ENCODE measurements at regions not wholly inside any gene's neighbourhood (a gene's known extent, or its start where the extent isn't known, plus 50 kb on each side); places are given as distances from the start of the nearest gene placed in this dataset.
"Not testable (repeated sequence)": the region's sequence is repeated elsewhere in the genome, so short reads cannot be mapped to it uniquely, and the experiment has no call there.

DNA sequence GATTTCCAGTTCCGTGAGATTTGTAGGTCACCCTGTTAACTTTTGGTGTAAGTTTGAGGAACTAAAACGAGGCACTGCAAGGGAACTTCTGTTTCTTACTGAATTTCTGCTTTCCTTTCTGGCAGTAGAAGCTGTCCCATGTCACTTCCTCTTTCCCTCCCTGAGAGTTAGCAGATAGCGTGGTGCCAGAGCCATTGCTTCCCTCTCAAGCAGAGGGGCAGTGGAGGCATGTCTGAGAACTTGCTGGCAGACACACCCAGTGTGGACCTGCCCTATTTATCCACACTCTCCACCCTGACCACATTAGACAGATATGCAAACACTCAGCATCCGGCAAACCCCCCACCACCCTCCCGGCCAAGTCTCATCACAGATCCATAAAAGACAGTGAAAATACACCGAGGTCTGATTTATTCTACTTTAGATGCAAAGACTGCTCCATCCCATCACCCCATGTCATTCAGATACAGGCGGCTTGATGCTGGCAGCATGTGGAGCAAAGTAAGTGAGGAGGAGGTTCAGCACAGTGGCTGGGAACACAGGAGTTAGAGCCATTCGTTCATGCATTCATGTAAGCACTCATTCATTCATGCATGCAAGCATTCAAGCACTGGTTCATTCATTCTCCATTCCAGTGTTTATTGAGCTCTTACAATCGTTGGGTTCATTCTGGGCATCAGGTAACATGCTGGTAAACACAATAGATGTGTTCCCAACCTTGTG lies 324.7 kb downstream of the SHQ1 start:
- DNase-seq: peak; percentile 27

DNA sequence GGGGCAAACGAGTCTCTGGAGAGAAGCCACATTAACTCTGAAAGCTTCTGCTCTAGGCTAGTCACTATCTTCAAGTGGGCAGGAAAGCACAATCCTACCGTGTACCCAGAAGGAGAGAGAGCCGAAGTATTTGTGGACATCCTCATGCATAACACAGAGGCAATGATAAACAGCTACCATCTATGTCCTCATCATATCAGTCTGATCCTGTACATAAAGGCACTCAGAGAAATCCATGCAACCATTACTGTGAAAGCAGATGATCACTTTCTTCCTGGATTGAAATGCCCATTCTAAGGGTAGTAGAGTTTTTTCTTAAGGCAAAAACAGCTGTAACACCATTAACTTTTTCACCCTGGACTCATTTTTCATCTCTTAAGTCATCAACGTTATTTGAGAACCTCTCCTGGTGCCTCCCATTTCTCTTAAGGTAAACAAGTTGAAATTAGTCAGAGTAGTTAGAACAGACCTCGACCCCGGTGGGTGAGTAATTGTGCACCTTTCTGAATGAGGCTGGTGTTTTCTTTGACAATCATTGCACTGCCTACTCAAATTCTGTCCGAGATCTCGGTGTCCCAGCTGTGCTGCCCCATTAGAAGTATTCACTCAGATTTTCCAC lies 327.4 kb downstream of the SHQ1 start:
- no peak for DNase-seq

DNA sequence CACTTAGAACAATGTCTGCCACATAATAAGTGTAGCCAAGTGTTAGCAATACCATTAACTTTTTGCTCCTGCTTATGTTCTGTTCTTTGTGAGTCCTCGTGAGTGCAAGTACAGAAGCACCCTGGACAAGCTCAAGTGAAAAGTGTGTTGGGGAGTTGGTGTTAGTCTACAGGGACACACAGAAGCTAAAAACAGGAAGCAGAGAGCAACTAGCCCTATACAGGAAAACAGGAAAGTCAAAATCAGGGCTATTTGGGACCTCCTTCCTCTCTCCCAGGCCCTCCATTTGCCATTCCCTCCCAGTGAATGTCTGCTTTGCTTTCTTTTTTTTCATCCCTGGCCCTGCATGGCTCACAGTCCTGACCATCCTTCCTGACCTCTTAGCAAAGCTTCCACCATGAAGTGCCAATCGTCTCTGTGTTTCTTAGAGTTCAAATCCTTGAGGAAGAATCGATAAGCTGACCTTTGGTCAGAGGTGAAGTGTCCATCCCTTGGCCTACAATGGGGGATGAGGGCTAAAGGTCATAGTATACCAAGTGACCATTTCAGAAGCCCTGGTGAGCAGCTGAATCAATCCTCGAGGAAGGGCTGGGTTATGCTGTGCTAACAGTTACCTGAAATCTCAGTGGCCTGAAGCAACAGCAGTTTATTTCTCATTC lies 328.2 kb downstream of the SHQ1 start:
- DNase-seq: no peak

DNA sequence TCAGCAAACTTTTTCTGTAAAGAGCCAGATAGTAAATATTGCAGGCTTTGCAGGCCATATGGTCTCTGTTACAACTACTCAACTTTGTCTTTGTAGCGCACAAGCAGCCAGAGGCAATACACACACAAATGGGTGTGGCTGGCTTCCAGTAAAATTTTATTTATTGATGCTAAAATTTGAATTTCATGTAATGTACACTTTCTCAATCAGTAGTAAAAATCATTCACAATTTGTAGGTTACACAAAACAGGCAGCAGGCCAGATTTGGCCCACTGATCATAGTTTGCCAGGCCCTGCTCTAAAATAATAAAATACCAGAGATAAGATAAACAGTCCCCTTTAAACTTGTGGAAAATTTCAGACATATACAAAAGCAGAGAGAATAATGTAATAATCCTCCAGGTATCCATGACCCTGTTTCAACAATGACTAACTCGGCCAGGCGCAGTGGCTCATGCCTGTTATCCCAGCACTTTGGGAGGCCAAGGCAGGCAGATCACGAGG lies 330.3 kb downstream of the SHQ1 start:
- DNase-seq: no peak

DNA sequence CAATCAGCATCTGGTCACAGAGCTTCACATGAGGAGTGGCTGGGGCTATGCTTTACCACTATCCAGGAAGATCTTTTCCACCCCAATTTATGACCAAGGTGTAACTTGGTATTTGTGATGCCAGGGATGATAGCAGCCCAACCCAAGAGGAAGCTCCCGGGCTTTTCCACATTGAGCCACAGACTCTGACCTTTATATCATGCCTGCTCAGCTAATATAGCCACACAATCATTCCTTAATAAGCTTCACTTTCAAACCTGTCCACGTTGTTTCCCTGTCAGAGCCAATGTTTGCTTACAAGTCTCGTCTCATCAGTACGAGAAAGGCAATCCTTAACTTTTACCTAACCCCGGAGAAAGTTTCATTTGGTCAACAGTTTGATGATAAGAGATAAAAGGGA lies 330.9 kb downstream of the SHQ1 start:
- no peak for DNase-seq

DNA sequence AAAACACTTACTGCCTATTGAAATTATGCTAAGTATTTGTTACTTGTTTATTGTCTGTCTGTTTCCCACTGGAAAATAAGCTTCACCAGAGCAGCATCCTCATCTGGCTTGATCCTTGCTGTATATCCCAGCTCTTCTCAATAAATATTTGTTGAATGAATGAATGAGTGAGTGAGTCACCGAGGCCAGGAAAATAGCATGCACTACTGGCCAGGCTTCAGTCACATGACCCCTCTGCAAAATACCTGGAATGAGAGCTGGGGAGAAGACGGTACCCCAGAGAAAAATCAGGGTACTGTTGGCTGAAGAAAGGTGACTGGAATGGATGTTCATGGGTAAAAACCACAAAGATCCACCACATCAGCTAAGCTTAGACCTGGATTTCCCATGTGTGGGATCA lies 331.9 kb downstream of the SHQ1 start:
- DNase-seq: no peak

DNA sequence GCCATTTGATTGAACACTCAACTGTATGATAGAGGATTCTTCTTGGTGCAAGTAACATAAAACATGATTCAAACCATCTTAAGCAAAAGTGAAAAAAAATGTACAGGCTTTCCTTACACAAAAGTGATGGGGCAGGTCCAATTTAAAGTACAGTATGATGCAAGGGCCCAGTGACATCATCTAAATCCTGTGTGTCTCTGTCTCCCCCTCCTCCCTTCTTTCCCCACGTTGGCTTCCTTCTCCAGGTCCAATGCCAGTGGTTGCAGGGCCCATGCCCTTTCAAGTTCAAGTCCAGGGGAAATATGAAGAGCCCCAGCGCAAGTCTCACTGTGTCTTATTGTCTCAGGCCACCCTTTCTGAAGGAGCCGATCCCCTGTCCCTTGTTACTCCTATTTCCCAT lies 332.3 kb downstream of the SHQ1 start:
- no peak for DNase-seq

DNA sequence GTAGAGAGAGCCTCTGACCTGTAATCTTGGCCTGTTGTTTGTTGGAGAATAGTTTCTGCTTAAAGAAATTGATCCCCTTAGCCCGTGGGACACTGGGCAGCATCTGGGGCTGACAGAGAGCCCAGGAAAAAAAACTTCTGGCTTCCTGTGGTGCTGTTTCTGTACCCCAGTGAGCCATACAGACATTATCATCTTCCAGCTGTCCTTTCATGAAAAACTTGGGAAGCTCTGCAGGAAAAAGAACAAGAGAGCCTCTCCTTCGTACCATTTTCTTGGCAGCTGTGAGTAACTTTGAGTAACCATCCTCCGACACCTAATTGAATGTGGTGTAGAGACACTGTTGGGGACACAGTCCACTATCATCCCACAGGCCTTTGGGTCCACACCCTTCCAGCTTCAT lies 333.0 kb downstream of the SHQ1 start:
- DNase-seq: no peak

DNA sequence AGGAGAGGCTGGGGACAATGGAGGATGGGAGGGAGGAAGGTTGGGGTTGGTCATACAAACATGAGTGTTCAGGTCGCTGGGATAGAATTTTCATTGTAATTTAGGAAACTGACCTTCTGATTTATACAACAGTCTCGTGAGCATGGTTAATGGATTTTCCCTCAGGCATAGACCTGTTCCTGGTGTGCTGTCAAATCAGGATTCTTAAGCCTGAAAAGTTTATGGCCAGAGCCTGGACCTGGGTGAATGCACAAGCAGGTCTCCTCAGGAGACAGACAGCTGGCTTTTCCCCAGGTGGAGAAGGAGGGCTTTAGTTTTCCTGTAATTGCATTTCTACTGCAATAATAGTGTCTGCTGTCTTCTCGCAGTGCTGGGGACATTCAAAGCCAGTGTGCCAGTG lies 338.0 kb downstream of the SHQ1 start:
- DNase-seq: no peak

DNA sequence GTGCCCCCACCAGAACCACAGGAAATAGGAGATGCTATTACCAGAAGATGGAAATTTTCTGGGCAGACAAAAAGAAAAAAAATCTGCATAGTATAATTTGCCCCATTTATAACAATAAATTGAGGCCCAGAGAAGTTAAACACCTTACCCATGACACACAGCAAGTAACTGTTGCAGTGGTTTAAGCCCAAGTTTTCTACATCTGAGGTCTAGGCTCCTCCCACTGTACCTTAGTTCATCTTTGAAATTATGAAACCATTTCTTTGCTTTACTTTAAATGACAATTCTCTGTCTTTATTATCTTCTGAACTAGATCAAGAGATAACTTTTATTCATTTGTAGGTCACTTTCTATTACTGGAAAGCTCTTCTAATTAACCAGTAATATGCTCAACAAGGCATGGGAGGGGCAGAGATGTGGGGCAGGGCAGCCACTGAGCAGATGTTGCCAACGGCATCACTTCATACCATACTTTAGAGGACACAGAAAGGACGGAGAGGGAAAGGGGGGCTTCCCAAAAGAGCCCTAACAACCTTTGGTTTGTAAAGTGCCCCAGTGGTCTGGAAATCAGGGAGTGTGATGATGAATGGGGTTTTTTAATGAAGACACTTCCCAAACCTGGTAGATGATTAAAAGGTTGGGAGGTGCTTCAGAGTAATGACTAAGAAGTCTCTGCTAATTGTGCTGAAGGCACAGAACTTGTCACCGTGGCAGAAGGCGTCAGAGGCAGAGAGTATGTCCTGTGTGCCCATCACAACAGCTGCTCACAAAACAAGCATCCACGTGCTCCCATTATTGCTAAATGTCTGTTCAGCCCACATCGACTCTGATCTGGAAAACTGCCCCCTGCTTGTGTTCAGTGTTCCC lies 342.5 kb downstream of the SHQ1 start:
- no peak for DNase-seq

DNA sequence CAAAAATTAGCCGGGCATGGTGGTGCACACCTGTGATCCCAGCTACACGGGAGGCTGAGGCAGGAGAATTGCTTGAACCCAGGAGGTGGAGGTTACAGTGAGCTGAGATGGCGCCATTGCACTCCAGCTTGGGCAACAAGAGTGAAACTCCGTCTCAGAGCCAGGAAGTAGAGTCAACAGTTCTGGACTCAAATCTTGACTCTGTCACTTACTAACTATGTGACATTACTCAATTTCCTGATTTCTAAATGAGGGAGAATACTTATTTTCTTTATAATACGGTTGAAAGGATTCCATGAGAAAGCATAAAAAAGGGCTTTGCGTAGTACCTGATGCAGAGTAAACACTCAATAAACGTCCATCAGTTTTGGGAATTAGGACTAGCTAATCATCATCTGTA lies 350.7 kb downstream of the SHQ1 start:
- DNase-seq: not testable (repeated sequence)

DNA sequence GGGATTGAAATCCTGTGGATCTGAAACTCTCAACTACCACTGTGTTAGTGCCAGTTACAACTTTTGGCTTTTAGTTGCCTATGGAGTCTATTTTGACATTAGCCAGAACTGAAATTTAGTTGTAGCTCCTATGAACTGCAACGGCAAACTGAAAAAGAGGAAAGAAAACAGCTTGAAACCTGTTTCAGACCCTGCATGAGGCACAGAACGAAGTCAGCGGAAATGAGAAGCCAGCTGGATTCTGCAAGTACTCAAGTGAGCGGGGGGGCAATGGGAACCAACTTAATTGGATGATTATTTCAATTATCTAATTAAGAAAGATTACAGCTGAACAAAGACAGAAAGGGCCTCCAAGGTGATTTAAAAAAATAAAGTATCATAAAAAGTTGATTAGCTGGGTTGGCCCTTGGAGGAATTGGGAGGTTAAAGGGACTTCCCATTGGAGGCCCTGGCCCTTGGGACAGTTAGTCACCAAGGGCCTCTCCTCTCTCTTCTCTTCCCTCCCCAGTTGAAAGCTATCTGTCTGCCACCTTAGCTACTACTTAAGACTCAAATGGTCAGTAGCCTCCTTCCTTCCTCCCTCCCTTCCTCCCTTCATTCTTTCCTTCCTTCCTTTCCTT lies 352.1 kb downstream of the SHQ1 start:
- DNase-seq: no peak

DNA sequence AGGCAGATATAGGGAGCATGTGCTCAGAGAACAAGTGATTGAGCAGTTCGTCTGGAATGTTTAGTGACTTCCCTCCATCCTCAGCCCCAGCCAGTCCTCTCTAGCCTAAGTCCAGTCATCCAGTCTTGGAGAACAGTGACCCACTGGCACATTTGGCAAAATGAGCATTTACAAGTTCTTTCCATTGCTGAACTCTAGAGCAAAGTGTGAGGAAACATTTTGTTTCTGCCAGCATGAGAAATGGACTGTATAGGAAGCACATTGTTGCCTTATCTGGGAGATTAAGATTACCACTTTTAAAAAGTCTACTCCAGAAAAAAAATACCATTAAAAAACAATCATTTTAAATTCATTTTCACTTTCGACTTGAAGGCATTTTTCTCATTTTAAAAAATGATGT lies 353.6 kb downstream of the SHQ1 start:
- DNase-seq: no peak

DNA sequence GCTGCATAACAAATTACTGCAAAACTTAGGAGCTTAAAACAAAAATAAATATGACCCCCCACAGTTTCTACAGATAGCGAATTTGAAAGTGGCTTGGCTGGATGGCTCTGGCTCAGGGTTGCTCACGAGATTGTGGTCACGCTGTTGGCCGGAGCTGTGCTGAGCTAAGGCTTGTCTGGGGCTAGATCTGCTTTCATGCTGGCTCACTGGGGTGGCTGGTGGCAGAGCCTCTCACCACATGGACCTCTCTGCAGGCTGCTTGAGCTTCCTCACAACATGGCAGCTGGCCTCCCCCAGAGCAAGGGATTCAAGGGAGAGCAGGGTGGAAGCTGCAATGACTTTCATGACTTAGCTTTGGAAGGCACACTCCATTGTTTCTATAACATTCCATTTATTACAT lies 354.1 kb downstream of the SHQ1 start:
- DNase-seq: no peak

DNA sequence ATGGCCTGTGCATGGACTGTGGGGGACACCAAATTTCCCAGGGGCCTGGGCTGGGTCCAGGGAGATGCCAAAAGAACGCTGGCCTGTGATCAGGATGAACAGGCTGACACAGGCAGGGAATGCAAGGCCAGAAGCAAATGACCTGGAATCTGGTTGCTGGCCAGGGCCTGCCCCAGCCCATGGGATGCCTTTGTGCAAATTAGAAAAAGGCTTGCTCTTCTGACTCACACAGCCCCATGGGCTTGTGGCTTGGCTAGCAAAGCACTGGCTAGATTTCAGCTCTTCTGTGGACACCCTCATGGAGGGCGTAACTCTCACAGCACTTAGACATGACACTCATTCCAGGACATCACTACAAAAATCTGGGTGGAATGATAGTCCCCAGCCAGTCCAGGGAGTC lies 356.0 kb downstream of the SHQ1 start:
- no peak for DNase-seq

DNA sequence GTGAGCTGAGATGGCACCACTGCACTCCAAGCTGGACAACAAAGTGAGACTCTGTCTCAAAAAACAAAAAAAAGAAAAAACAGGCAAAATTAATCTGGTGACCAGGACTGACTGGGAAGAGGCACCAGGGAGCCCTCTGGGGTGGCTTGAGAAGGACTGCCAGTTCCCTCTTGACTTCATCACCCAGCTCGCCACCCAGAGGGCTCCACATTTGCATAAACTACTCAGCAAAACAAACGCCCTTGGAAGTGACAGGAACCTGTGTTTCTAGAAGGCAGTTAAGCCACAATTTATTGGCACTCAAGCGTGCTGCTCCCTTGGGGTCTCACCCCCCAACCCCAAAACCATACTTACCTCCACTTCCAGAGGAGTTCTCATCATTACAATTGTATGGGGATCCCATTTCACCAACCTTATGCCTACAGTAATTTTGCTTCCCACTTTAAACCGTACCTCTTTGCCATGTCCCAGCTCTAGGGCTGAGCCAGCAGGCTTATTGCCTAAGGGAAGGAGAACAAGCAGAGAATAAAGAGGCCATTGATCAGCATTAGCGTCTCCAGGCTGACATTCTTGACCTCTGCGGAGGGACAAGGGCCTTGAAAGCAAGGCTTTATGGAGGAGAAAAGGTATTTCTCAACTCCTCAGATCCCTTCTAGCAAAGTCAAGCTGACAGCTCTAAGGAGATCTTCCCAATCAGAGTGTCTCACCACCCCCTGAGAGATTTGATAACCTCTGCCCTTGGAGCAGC lies 357.4 kb downstream of the SHQ1 start:
- DNase-seq: no peak

DNA sequence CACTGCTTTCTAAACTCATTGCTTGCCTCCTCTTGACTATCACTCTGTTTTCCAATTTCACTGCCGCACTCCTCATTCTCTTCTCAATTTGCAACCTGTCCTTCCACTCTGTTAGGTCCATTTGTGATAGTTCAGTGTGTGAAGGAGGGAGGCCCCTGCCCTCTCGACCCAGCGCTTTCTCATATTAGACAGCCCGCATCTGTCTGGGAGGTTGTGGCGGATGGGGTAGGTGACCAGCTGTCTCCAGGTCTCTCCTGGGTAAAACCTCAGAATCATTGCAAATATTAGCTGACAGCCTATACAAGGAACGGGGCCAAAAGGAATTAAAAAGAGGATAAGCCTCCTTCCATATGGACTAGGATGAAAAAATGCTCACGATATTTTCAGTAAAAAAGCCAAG lies 358.3 kb downstream of the SHQ1 start:
- no peak for DNase-seq

DNA sequence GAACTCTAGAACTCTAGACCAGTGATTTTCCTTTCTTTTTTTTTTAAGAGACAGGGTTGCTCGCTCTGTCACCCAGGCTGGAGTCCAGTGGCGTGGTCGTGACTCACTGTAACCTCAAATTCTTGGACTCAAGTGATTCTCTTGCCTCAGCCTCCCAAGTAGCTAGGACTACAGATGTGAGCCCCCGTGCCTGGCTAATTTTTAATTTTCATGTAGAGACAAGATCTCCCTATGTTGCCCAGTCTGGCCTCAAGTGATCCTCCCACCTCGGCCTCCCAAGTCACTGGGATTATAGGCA lies 359.6 kb downstream of the SHQ1 start:
- no peak for DNase-seq

DNA sequence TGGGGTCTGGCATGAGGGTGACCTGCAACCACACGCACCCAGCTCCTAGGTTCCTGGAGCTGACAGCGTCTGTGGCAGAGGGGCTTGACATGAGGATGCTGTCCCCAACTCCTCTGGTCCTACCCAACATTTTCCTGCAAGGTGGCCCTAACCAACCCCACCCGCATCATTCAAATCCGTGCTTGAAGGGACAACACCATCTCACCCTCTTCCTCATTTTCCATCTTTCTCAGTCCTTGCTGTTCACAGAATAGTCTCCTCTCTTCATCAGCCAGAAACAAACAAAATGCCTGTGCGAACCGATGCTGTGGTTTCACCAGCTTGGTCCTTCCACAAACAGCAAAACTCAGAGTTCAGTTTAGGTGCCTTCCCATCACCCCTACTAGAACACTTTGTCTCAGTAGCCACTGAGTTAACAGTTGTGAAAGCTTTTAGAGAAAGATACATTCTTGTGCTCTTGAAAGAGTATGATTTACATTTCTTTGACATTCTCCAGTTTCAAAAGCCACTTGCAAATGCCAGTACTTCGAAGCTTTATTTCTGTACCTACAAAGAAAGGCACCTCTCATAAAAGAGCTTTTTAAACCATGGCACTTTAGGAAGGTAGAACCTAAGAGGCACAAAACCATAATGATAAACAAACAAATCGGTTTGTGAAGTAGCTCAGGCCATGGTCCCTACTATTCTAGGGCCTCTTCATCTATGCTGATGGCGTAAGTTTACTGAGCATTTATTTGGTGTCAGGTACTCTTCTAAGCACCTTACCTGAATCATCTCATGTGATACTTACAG lies 360.1 kb downstream of the SHQ1 start:
- no peak for DNase-seq

DNA sequence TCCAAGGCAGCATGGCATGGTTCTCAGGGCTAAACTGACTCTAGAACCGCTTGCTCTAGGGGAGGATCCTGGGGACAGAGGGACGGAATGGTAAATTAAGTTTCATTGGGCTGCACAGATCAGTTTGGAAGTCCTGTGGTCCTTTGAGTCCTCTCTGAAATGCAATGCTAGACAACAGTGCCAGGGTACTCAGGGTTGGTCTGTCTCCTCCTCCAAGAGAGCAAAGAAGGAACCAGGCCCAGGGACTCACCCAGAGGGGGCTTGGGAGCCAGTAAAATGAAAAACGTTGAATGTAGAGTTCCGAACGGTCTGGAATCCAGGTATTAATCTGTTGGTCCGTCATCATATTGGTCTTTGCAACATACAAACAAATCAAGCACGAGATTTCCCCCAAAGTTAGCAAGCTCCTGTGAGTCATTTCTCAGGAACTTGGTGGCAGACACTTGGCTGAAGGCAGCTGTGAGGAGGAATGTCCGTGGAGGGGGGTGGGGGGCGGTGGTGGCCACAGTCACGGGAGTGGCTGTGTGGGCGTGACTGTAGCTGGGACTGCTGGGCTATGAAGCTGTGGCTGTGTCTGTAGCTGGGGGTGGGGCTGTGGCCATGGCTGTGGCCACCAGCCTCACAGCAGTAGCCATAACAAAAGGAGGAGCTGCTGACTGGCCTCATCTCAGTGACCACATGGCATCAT lies 361.0 kb downstream of the SHQ1 start:
- no peak for DNase-seq

DNA sequence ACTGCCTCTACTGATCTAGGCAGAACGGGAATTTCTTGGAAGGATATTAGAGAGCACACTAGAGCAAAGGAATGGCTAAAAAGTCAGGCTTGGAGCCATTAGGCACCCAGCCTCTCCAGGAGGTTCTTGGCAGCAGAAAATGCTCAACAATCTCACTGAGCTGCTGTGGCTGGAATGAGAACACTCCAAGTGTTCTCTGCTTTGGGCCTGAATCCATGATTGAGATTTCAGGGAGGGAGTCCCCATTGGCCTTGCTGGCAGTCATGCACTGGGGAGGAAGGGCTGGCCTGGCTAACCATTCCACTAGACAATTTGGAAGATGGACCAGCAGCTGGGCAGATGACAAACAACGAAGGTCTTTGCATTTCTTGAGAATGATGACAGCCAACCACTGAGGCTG lies 362.6 kb downstream of the SHQ1 start:
- no peak for DNase-seq
